Fibroblast of lung (primary cell): ENCODE measurements at regions not wholly inside any gene's neighbourhood (a gene's known extent, or its start where the extent isn't known, plus 50 kb on each side); places are given as distances from the start of the nearest gene placed in this dataset.

Source experiments
- DNase-seq, 2 donors: peaks; one replicate each; pipeline versions ENCODE4 v3.0.0 to v3.0.0-alpha.2; 2010; ENCODE audit warnings: low read depth in 2 of 2
- H2AFZ ChIP-seq: 2 replicates; pipeline ENCODE4 v1.5.1; 2012; ENCODE audit warnings: low read length, control low read depth, inconsistent platforms
- H3K27ac ChIP-seq: 2 replicates; pipeline ENCODE4 v1.5.1; 2011; ENCODE audit warnings: low read length, control low read depth; ENCODE audit not compliant: insufficient read depth
- H3K27me3 ChIP-seq: 2 replicates; pipeline ENCODE4 v1.5.1; 2011; ENCODE audit warnings: mild to moderate bottlenecking, low read length; ENCODE audit not compliant: control insufficient read depth, insufficient read depth
- H3K36me3 ChIP-seq: 2 replicates; pipeline ENCODE4 v1.5.1; 2011; ENCODE audit warnings: low read length; ENCODE audit not compliant: control insufficient read depth, insufficient read depth
- H3K4me1 ChIP-seq: 2 replicates; pipeline ENCODE4 v1.5.1; 2011; ENCODE audit warnings: low read length; ENCODE audit not compliant: control insufficient read depth, insufficient read depth; ENCODE audit errors: extremely low read depth
- H3K4me2 ChIP-seq: 2 replicates; pipeline ENCODE4 v1.5.1; 2011; ENCODE audit warnings: low read length, control low read depth; ENCODE audit not compliant: insufficient read depth; ENCODE audit errors: extremely low read depth
- H3K4me3 ChIP-seq, 4 experiments: fragments of 200-600 bp in 1 of 4; sonication (generic) in 1 of 4; replicated peaks in 1 of 4; 2 replicates each; pipeline ENCODE4 v1.5.1; 2011 to 2016; ENCODE audit warnings: low read length in 4 of 4, low read depth in 3 of 4, mild to moderate bottlenecking in 3 of 4, control low read depth in 2 of 4, inconsistent platforms in 1 of 4, mixed read lengths in 1 of 4; ENCODE audit not compliant: insufficient read depth in 1 of 4; ENCODE audit errors: control extremely low read depth in 1 of 4
- H3K79me2 ChIP-seq: 2 replicates; pipeline ENCODE4 v1.5.1; 2012; ENCODE audit warnings: mild to moderate bottlenecking, low read length, inconsistent platforms; ENCODE audit not compliant: control insufficient read depth, insufficient read depth
- H3K9ac ChIP-seq: 2 replicates; pipeline ENCODE4 v1.5.1; 2011; ENCODE audit warnings: mild to moderate bottlenecking, low read length, control low read depth; ENCODE audit not compliant: insufficient read depth
- H3K9me3 ChIP-seq: 2 replicates; pipeline ENCODE4 v1.5.1; 2012; ENCODE audit warnings: low read depth, low read length; ENCODE audit not compliant: control insufficient read depth, insufficient read depth
- H4K20me1 ChIP-seq: 2 replicates; pipeline ENCODE4 v1.5.1; 2011; ENCODE audit warnings: low read length; ENCODE audit not compliant: control insufficient read depth, insufficient read depth; ENCODE audit errors: extremely low read depth
- EZH2 ChIP-seq: IDR thresholded peaks from 2 replicates; pipeline ENCODE4 v1.5.1; 2012; ENCODE audit warnings: low read length, control low read depth, mild to moderate bottlenecking; ENCODE audit errors: missing control alignments
- TF ChIP-seq, protein P1 (sequence below), 2 donors: IDR thresholded peaks in 1 of 2; conservative IDR thresholded peaks in 1 of 2; 1 replicate in 1 of 2; 2 replicates in 1 of 2; pipeline ENCODE4 v1.5.1; 2011 to 2012; ENCODE audit warnings: low read length in 2 of 2, control low read depth in 1 of 2, inconsistent platforms in 1 of 2, low read depth in 1 of 2, mild to moderate bottlenecking in 1 of 2

DNA sequence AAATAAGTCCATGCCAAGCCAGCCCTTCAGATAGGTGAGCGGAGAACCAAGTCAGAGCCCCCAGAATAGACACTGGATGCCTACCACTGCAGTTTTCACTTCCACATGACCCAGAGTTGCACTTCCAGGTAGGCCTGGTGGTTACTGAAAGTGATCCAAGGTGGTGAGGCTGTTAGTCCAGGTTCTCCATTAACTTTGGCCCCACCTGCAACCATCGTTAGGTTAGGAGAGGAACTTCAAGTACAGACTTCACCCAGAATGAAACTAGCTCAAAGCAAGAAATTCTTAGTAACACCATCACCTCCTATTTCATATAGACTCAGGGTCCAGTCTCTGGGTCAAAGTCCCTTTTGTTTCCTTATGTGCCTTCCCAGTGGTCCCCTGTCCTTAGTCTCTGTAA is 293.1 kb upstream of the ID2 start:
- TF ChIP-seq, protein P1, sequence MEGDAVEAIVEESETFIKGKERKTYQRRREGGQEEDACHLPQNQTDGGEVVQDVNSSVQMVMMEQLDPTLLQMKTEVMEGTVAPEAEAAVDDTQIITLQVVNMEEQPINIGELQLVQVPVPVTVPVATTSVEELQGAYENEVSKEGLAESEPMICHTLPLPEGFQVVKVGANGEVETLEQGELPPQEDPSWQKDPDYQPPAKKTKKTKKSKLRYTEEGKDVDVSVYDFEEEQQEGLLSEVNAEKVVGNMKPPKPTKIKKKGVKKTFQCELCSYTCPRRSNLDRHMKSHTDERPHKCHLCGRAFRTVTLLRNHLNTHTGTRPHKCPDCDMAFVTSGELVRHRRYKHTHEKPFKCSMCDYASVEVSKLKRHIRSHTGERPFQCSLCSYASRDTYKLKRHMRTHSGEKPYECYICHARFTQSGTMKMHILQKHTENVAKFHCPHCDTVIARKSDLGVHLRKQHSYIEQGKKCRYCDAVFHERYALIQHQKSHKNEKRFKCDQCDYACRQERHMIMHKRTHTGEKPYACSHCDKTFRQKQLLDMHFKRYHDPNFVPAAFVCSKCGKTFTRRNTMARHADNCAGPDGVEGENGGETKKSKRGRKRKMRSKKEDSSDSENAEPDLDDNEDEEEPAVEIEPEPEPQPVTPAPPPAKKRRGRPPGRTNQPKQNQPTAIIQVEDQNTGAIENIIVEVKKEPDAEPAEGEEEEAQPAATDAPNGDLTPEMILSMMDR (conservative IDR thresholded peaks at IDR 0.05 in 1 of 2, IDR thresholded peaks at IDR 0.05 in 1 of 2; ENCODE audit: low read depth in 1 of 2, low read length in 2 of 2): no peak
- no peak for TF ChIP-seq EZH2
- Histone ChIP-seq H2AFZ (no peak overlapping the region), H4K20me1 (no peaks in the 10 kb centered on the region), H3K36me3 (no peaks in the 10 kb centered on the region), H3K9ac (no peak overlapping the region), H3K79me2 (no peaks in the 10 kb centered on the region), H3K4me3 (no peak overlapping the region), H3K27me3 (no peaks in the 10 kb centered on the region), H3K4me1 (no peaks in the 10 kb centered on the region), H3K9me3 (no peaks in the 10 kb centered on the region), H3K4me2 (no peak overlapping the region), H3K27ac (no peak overlapping the region)
- no peak for DNase-seq

DNA sequence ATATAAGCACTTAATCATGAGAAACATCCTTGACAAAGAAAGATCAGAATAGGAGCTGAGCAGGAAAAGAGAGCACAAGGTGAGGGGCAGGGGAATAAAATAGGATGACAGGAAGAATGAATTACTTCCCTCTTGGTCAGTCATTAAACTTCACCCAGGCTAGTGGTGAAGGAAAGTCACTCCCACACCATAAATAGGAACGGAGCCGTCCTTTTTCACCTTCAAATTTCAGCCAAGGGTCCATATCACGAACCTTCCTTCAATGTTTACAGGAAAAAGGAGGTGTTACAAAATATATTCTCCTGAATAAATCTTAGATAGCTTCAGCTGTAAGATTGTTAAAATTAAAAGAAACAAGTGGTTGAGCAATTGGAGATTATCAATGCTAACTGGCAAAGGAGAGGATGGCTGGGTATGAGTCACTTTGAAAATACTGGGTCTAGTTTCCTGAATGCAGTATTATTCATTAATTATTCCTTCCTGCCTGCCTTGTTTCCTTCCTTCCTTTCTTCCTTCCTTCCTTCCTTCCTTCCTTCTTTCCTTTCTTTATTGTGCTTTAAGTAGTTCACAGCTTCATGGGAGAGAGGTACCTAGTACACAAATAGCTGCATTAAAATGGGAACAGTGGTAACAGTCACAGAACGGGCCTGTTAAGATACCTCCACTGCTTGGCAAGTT is 292.3 kb upstream of the ID2 start:
- H3K4me1 ChIP-seq: no peaks in the 10 kb centered on the region
- no peak overlapping the region for H2AFZ ChIP-seq
- no peaks in the 10 kb centered on the region for H3K27me3 ChIP-seq
- H3K36me3 ChIP-seq: no peaks in the 10 kb centered on the region
- no peaks in the 10 kb centered on the region for H3K9me3 ChIP-seq
- H4K20me1 ChIP-seq: no peaks in the 10 kb centered on the region
- H3K79me2 ChIP-seq: no peaks in the 10 kb centered on the region
- H3K27ac ChIP-seq: no peak overlapping the region
- DNase-seq: peak; percentile 44 to 49
- no peak for TF ChIP-seq EZH2
- TF ChIP-seq, protein P1 (conservative IDR thresholded peaks at IDR 0.05 in 1 of 2, IDR thresholded peaks at IDR 0.05 in 1 of 2; ENCODE audit: low read depth in 1 of 2, low read length in 2 of 2): no peak
- no peak overlapping the region for H3K9ac ChIP-seq
- H3K4me2 ChIP-seq: no peak overlapping the region
- H3K4me3 ChIP-seq: no peak overlapping the region

DNA sequence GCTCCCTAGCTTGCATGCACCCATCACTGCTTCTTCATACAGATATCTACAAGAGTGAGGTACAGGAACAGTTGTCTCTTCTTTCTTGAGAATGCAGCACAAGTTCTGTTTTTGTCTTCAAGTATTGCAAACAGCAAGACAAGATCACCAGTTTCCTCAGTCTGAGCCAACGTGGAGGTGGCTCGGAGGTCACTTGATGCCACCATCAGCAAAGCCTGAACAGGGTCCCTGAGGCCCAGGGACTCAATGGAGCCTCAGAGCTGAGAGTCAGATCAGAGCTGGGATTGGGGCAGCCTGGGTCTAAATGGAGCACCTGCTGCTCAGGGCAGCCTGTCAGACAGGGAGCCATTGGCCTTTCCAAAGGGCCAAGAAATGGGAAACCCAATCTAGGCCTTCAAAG is 290.7 kb upstream of the ID2 start:
- H3K4me1 ChIP-seq: no peaks in the 10 kb centered on the region
- no peaks in the 10 kb centered on the region for H3K27me3 ChIP-seq
- no peak overlapping the region for H3K9ac ChIP-seq
- no peaks in the 10 kb centered on the region for H3K36me3 ChIP-seq
- H3K27ac ChIP-seq: no peak overlapping the region
- H3K9me3 ChIP-seq: no peaks in the 10 kb centered on the region
- H3K4me3 ChIP-seq: no peak overlapping the region
- H2AFZ ChIP-seq: no peak overlapping the region
- TF ChIP-seq, protein P1 (conservative IDR thresholded peaks at IDR 0.05 in 1 of 2, IDR thresholded peaks at IDR 0.05 in 1 of 2; ENCODE audit: low read depth in 1 of 2, low read length in 2 of 2): no peak
- no peak for TF ChIP-seq EZH2
- no peaks in the 10 kb centered on the region for H4K20me1 ChIP-seq
- DNase-seq: no peak
- H3K79me2 ChIP-seq: no peaks in the 10 kb centered on the region
- no peak overlapping the region for H3K4me2 ChIP-seq
